ENCODE measurements at regions not wholly inside any gene's neighbourhood (a gene's known extent, or its start where the extent isn't known, plus 50 kb on each side); places are given as distances from the start of the nearest gene placed in this dataset.
A peak's percentile ranks its signal among the peaks of the same experiment; 100 is the strongest.

GRCh38 chr2:10964052-10964790 lies 52.5 kb downstream of the KCNF1 start:
- no peak for DNase-seq

GRCh38 chr2:10965241-10965843 lies 53.6 kb downstream of the KCNF1 start:
- DNase-seq: no peak

GRCh38 chr2:10966056-10966455 lies 54.3 kb downstream of the KCNF1 start:
- DNase-seq: no peak

- no peak for DNase-seq
Measured at GRCh38 chr2:10966741-10967140, 55.0 kb downstream of the KCNF1 start.

- DNase-seq: no peak
Measured at GRCh38 chr2:10968176-10968575, 56.4 kb downstream of the KCNF1 start.

- no peak for DNase-seq
Measured at GRCh38 chr2:10970666-10971065, 58.9 kb downstream of the KCNF1 start.

- no peak for DNase-seq
Measured at GRCh38 chr2:10971161-10971887, 59.6 kb downstream of the KCNF1 start.

GRCh38 chr2:10971888-10972260 lies 60.1 kb downstream of the KCNF1 start:
- peak in 1 of 2 experiments; percentile 32 for DNase-seq

GRCh38 chr2:10972683-10973433 lies 61.1 kb downstream of the KCNF1 start:
- DNase-seq: no peak

- DNase-seq: no peak
Measured at GRCh38 chr2:10973766-10974165, 62.0 kb downstream of the KCNF1 start.

- peak in 1 of 2 experiments; percentile 4 for DNase-seq
Measured at GRCh38 chr2:10977003-10977402, 65.3 kb downstream of the KCNF1 start.

- DNase-seq: no peak
Measured at GRCh38 chr2:10977621-10978020, 65.9 kb downstream of the KCNF1 start.

GRCh38 chr2:10978090-10978670 lies 66.4 kb downstream of the KCNF1 start:
- no peak for DNase-seq

- no peak for DNase-seq
Measured at GRCh38 chr2:10980071-10980470, 68.3 kb downstream of the KCNF1 start.

GRCh38 chr2:10980886-10981425 lies 69.2 kb downstream of the KCNF1 start:
- DNase-seq: no peak

GRCh38 chr2:10981451-10981850 lies 69.7 kb downstream of the KCNF1 start:
- DNase-seq: no peak

- DNase-seq: no peak
Measured at GRCh38 chr2:10981941-10982431, 70.3 kb downstream of the KCNF1 start.

- DNase-seq: no peak
Measured at GRCh38 chr2:10982931-10983701, 71.4 kb downstream of the KCNF1 start.

- DNase-seq: no peak
Measured at GRCh38 chr2:10983711-10984110, 72.0 kb downstream of the KCNF1 start.

GRCh38 chr2:10984418-10985135 lies 72.8 kb downstream of the KCNF1 start:
- DNase-seq: no peak

GRCh38 chr2:10985260-10985659 lies 73.5 kb downstream of the KCNF1 start:
- no peak for DNase-seq

All from Kasumi-1 (cell line).